Prostate gland (tissue), 2 donors: ENCODE measurements at regions not wholly inside any gene's neighbourhood (a gene's known extent, or its start where the extent isn't known, plus 50 kb on each side); places are given as distances from the start of the nearest gene placed in this dataset.

Experiments used
- DNase-seq: peaks from one replicate; pipeline ENCODE4 v3.0.0-alpha.2; 2019; ENCODE audit warnings: low spot score
- H3K27ac ChIP-seq, 2 donors: fragments of 200-600 bp; sonication (generic); 2 replicates each; pipeline ENCODE4 v1.5.1; 2017 to 2019
- H3K27me3 ChIP-seq: fragments of 200-600 bp; sonication (generic); replicated peaks from 2 replicates; pipeline ENCODE4 v1.5.1; 2019; ENCODE audit not compliant: insufficient read depth
- H3K36me3 ChIP-seq, 2 donors: fragments of 200-600 bp; sonication (generic); 1 replicate in 1 of 2; 2 replicates in 1 of 2; pipeline versions ENCODE4 v1.5.1 to v1.8.1; 2017 to 2019
- H3K4me1 ChIP-seq: fragments of 200-600 bp; sonication (generic); replicated peaks from 2 replicates; pipeline ENCODE4 v1.5.1; 2019
- H3K4me3 ChIP-seq, 2 donors: fragments of 200-600 bp; sonication (generic); 2 replicates each; pipeline ENCODE4 v1.5.1; 2017 to 2019
- H3K9me3 ChIP-seq: fragments of 200-600 bp; sonication (generic); 2 replicates; pipeline ENCODE4 v1.5.1; 2017
- POLR2A ChIP-seq: fragments of 450-650 bp; IDR thresholded peaks from one replicate; pipeline ENCODE4 v1.6.1; 2016; ENCODE audit warnings: antibody characterized with exemption, mild to moderate bottlenecking
- POLR2AphosphoS5 ChIP-seq: sonication (generic); formaldehyde crosslinking; IDR thresholded peaks from one replicate; pipeline ENCODE4 v1.6.1; 2017; ENCODE audit warnings: antibody characterized with exemption
- WGBS: methylation state at CpG from one replicate; pipeline ENCODE4 v1.1.5; 2018; 5-methylcytosine and 5-hydroxymethylcytosine counted together
- intact Hi-C: fragments of 100-400 bp; cut with DNase I; formaldehyde crosslinking; loops from one replicate; pipeline ENCODE4 v1.14.2; 2022
- TF ChIP-seq, protein P1 (sequence below), 4 experiments: fragments of 200-600 bp in 2 of 4; fragments of 450-650 bp in 2 of 4; sonication (generic) in 2 of 4; IDR thresholded peaks; 1 replicate in 3 of 4; 2 replicates in 1 of 4; pipeline ENCODE4 v1.5.1; 2016 to 2019; ENCODE audit warnings: antibody characterized with exemption in 4 of 4, mild to moderate bottlenecking in 2 of 4, moderate library complexity in 2 of 4

DNA sequence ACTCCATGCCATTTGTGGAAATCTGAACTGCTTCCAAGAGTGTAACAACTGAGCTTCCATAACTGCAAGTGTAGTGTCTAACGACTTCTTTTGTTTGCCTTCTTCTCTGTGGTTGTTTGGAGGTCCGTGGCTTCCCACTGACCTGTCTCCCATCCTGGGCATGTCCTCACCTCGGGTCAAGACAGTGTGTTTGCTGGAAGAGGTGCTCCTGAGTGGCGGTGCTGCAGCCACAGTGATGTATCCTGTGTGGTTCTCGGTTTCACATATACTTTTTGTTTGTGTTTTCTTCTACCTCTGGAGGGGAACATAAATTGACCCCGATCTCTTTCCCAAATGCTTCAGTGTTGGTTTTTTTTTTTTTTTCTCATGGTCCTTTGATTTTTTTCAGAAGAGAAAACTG is 84.7 kb upstream of the NPVF start:
- no peak overlapping the region for H3K4me3 ChIP-seq
- WGBS, result 78% methylated on average over 6 of the region's 6 CpGs
- H3K9me3 ChIP-seq, result no peaks in the 10 kb centered on the region
- intact Hi-C loops, result no loop called here
- no peak overlapping the region for H3K27ac ChIP-seq
- no peaks in the 10 kb centered on the region for H3K36me3 ChIP-seq
- TF ChIP-seq, protein P1, sequence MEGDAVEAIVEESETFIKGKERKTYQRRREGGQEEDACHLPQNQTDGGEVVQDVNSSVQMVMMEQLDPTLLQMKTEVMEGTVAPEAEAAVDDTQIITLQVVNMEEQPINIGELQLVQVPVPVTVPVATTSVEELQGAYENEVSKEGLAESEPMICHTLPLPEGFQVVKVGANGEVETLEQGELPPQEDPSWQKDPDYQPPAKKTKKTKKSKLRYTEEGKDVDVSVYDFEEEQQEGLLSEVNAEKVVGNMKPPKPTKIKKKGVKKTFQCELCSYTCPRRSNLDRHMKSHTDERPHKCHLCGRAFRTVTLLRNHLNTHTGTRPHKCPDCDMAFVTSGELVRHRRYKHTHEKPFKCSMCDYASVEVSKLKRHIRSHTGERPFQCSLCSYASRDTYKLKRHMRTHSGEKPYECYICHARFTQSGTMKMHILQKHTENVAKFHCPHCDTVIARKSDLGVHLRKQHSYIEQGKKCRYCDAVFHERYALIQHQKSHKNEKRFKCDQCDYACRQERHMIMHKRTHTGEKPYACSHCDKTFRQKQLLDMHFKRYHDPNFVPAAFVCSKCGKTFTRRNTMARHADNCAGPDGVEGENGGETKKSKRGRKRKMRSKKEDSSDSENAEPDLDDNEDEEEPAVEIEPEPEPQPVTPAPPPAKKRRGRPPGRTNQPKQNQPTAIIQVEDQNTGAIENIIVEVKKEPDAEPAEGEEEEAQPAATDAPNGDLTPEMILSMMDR (IDR thresholded peaks at IDR 0.05), result no peak
- no peaks in the 10 kb centered on the region for H3K27me3 ChIP-seq
- DNase-seq, result no peak
- H3K4me1 ChIP-seq, result no peaks in the 10 kb centered on the region

DNA sequence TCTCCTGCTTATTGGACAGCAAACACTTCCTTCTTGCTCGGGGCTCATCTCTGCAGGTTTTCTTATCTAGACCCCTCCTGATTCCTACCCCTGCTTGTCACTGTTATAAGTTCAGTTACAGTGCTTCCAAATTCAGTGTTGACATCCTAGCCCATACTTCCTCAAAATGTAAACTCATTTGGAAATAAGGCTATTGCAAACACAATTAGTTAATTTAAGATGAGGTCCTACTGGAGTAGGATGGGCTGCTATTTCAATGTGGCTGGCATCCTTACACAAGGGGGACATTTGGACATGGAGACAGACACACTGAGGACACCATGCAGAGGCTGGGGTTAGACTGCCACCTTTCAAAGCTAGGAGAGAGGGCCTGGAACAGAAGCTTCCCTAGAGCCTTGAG is 85.2 kb upstream of the NPVF start:
- TF ChIP-seq POLR2A (no peak), POLR2AphosphoS5 (no peak)
- TF ChIP-seq, protein P1 (IDR thresholded peaks at IDR 0.05), result no peak
- intact Hi-C loops, result no loop called here

DNA sequence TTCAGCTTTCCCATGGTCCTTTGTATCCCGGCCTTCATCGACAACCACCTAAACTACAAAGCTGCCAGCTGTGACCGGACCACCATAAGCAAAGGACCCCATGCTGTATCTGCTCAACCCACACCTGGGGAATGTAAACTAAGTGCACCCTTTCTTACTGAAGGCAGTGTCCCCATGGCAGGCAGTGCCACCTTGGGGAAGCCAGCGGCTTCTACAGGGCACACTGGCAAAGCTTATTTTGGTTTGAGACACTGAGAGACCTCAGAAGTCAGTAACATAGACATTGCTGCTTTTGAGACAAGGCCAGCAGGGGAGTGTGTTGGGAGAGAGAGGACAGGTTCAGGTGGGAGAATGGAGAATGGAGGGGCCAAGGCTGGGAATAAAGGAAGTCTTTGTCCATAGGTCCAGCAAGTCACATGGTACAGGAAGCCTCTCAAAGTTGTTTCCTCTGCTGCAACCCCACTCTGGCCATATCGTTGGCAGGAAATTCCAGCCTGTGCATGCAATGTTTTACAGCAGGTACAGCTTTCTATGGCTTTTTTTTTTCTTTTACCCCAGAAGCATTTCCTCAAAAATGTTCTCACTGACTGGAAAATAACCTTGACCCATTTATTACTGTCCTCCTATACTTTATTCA is 85.9 kb upstream of the NPVF start:
- Histone ChIP-seq H3K27ac (no peak overlapping the region), H3K4me1 (no peaks in the 10 kb centered on the region), H3K4me3 (no peak overlapping the region), H3K27me3 (no peaks in the 10 kb centered on the region), H3K9me3 (no peaks in the 10 kb centered on the region), H3K36me3 (no peaks in the 10 kb centered on the region)
- intact Hi-C loops, result no loop called here
- TF ChIP-seq POLR2AphosphoS5, result no peak
- TF ChIP-seq, protein P1 (IDR thresholded peaks at IDR 0.05), result no peak
- TF ChIP-seq POLR2A, result no peak
- DNase-seq, result no peak
- 87% methylated on average over 5 of the region's 5 CpGs for WGBS

More for the DNA sequence above, 85.2 kb upstream of the NPVF start:
- H3K9me3 ChIP-seq, result no peaks in the 10 kb centered on the region
- no peaks in the 10 kb centered on the region for H3K4me1 ChIP-seq
- H3K4me3 ChIP-seq, result no peak overlapping the region
- no peak for DNase-seq
- H3K27me3 ChIP-seq, result no peaks in the 10 kb centered on the region
- 89% methylated on average over 1 of the region's 1 CpG for WGBS
- no peak overlapping the region for H3K27ac ChIP-seq
- no peaks in the 10 kb centered on the region for H3K36me3 ChIP-seq

DNA sequence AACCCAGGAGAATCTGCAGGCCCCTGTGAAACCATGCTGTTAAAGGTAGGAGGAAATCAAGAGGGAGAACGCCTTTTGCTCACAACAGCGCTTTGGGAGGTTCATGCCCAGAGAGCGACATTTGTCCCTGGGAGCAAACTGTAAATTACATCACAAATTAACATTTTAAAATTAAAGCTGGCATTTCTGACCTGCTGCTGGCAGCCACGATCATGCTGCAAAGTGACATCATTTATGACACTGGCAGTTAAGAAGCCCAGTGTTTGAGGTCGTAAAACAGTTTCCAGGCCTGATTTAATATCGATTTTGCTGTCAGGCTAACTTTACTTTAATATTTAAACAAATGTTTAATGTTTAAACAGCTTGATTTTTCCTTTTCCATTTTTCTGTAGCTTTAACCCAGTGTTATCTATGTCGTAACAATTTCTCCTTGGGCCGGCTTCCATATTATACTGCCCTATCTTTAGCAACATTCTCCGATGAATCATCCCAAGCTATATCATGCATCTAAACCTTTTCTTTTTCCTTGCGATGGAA is 86.5 kb upstream of the NPVF start:
- no peak for DNase-seq
- Histone ChIP-seq H3K4me1 (no peaks in the 10 kb centered on the region), H3K9me3 (no peaks in the 10 kb centered on the region), H3K36me3 (no peaks in the 10 kb centered on the region), H3K27me3 (no peaks in the 10 kb centered on the region), H3K4me3 (no peak overlapping the region), H3K27ac (no peak overlapping the region)
- TF ChIP-seq, protein P1 (IDR thresholded peaks at IDR 0.05), result no peak
- no peak for TF ChIP-seq POLR2AphosphoS5
- TF ChIP-seq POLR2A, result no peak
- 77% methylated on average over 10 of the region's 10 CpGs for WGBS
- intact Hi-C loops, result no loop called here

DNA sequence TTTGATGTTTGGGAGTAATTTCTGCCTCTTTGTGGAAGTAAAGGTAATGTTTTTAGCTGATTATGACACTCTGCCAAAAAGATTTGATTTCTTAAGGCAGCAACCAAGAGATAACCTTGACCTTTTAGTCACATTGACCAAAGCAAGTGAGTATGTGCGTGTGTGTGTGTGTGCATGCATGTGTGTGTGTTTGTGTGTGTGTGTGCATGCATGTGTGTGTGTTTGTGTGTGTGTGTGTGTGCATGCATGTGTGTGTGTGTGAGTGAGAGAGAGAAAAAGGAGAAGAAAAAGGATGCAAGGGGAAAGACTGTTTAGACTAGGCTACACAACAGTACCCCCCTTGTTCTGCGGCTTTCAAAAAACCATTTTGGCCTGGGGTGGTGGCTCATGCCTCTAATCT is 88.1 kb upstream of the NPVF start:
- Histone ChIP-seq H3K27me3 (no peaks in the 10 kb centered on the region), H3K4me3 (no peak overlapping the region), H3K27ac (no peak overlapping the region), H3K9me3 (no peaks in the 10 kb centered on the region), H3K36me3 (no peaks in the 10 kb centered on the region), H3K4me1 (no peaks in the 10 kb centered on the region)
- intact Hi-C loops, result no loop called here
- WGBS, result 100% methylated on average over 2 of the region's 2 CpGs
- TF ChIP-seq POLR2A, result no peak
- TF ChIP-seq POLR2AphosphoS5, result no peak
- TF ChIP-seq, protein P1 (IDR thresholded peaks at IDR 0.05), result no peak
- no peak for DNase-seq
